ENCODE measurements at regions not wholly inside any gene's neighbourhood (a gene's known extent, or its start where the extent isn't known, plus 50 kb on each side); places are given as distances from the start of the nearest gene placed in this dataset.

- TF ChIP-seq CTCF (IDR thresholded peaks at IDR 0.05): no peak
- no peak for TF ChIP-seq POLR2A (IDR thresholded peaks at IDR 0.05; ENCODE audit: low read depth)
- TF ChIP-seq POLR2AphosphoS5 (IDR thresholded peaks at IDR 0.05): no peak
Observed at GRCh38 chr5:133866903-133867245, 101.6 kb downstream of the C5orf15 start.
